Panc1 (cell line): ENCODE measurements at regions not wholly inside any gene's neighbourhood (a gene's known extent, or its start where the extent isn't known, plus 50 kb on each side); places are given as distances from the start of the nearest gene placed in this dataset.

Experiments used
- ATAC-seq: fragments of 200-7000 bp; cut with Tn5 transposase; 2 replicates; pipeline ENCODE4 v1.9.1; 2020; ENCODE audit warnings: mild to moderate bottlenecking, moderate library complexity
- BruUV-seq: library from RNA; stranded (reverse); fragments of 400-500 nt; replicated peaks from 2 replicates; lab custom pipeline; 2021; lab: Mats Ljungman, UMichigan
- CTCF ChIA-PET: fragments of 300-600 bp; sonication (Branson Sonifier 250); formaldehyde crosslinking; loops from one replicate; lab custom pipeline; 2022; ENCODE audit warnings: antibody characterized with exemption; lab: Charles Lee
- POLR2A ChIA-PET: fragments of 300-600 bp; sonication (Branson Sonifier 250); formaldehyde crosslinking; loops from one replicate; lab custom pipeline; 2022; ENCODE audit warnings: antibody characterized with exemption; lab: Charles Lee
- DNase-seq: peaks from one replicate; pipeline ENCODE4 v3.0.0-alpha.2; 2010; ENCODE audit warnings: low read depth, low spot score
- H3K27ac ChIP-seq: 2 replicates; pipeline ENCODE4 v1.5.1; 2011; ENCODE audit warnings: mild to moderate bottlenecking, low read length, inconsistent platforms
- H3K27me3 ChIP-seq: fragments of 200-500 bp; sonication (Bioruptor generic); 2 replicates; pipeline ENCODE4 v1.6.0; 2014; ENCODE audit warnings: low read length, inconsistent platforms; ENCODE audit not compliant: control insufficient read depth, insufficient read depth
- H3K36me3 ChIP-seq: fragments of 200-500 bp; sonication (Bioruptor generic); 2 replicates; pipeline ENCODE4 v1.5.1; 2014; ENCODE audit warnings: inconsistent platforms, mild to moderate bottlenecking, low read length, moderate library complexity; ENCODE audit not compliant: control insufficient read depth, insufficient read depth
- H3K4me1 ChIP-seq: 2 replicates; pipeline ENCODE4 v1.5.1; 2011; ENCODE audit warnings: inconsistent platforms, mild to moderate bottlenecking, low read length, moderate library complexity; ENCODE audit not compliant: control insufficient read depth, insufficient read depth
- H3K4me3 ChIP-seq, 2 experiments: 2 replicates each; pipeline ENCODE4 v1.5.1; 2011 to 2012; ENCODE audit warnings: low read depth in 2 of 2, low read length in 2 of 2, mild to moderate bottlenecking in 2 of 2, inconsistent platforms in 1 of 2, moderate library complexity in 1 of 2
- H3K9me3 ChIP-seq: fragments of 200-500 bp; sonication (Bioruptor generic); 2 replicates; pipeline ENCODE4 v1.5.1; 2014; ENCODE audit warnings: low read depth, mild to moderate bottlenecking, inconsistent platforms, low read length, moderate library complexity; ENCODE audit not compliant: control insufficient read depth, insufficient read depth
- CTCF ChIP-seq: fragments of 450-650 bp; IDR thresholded peaks from 2 replicates; pipeline ENCODE4 v1.5.1; 2017; ENCODE audit warnings: mild to moderate bottlenecking
- POLR2AphosphoS5 ChIP-seq: IDR thresholded peaks from 2 replicates; pipeline ENCODE4 v1.6.1; 2012; ENCODE audit warnings: mild to moderate bottlenecking, low read depth, low read length, moderate library complexity
- SIN3A ChIP-seq: IDR thresholded peaks from 2 replicates; pipeline ENCODE4 v1.6.1; 2012; ENCODE audit warnings: low read depth, mild to moderate bottlenecking, low read length, moderate library complexity, borderline replicate concordance; ENCODE audit not compliant: insufficient read depth
- TCF7L2 ChIP-seq: IDR thresholded peaks from 2 replicates; pipeline ENCODE4 v1.6.1; 2011; ENCODE audit warnings: mild to moderate bottlenecking, low read depth, low read length, inconsistent platforms
- in situ Hi-C: cut with HindIII; loops from 2 replicates; pipeline ENCODE4 v1.10.0; 2016; ENCODE audit warnings: low sequenced_read_pairs, low pct_unique_long_range_greater_than_20kb
- intact Hi-C: fragments of 100-400 bp; cut with micrococcal nuclease; formaldehyde crosslinking; loops from one replicate; pipeline ENCODE4 v1.10.0; 2022; ENCODE audit not compliant: unreplicated experiment
- TF ChIP-seq, protein P1 (sequence below), 2 experiments: IDR thresholded peaks; 2 replicates each; pipeline ENCODE4 v1.6.1; 2011 to 2012; ENCODE audit warnings: low read depth in 2 of 2, control low read depth in 1 of 2, low read length in 1 of 2, mild to moderate bottlenecking in 1 of 2, moderate library complexity in 1 of 2; ENCODE audit not compliant: insufficient read depth in 1 of 2

- no peaks in the 10 kb centered on the region; the same call in 1 of the 2 replicates for H3K4me1 ChIP-seq
- no peaks in the 10 kb centered on the region for H3K9me3 ChIP-seq
- TF ChIP-seq CTCF (no peak), SIN3A (no peak), POLR2AphosphoS5 (no peak), TCF7L2 (no peak)
- TF ChIP-seq, protein P1, sequence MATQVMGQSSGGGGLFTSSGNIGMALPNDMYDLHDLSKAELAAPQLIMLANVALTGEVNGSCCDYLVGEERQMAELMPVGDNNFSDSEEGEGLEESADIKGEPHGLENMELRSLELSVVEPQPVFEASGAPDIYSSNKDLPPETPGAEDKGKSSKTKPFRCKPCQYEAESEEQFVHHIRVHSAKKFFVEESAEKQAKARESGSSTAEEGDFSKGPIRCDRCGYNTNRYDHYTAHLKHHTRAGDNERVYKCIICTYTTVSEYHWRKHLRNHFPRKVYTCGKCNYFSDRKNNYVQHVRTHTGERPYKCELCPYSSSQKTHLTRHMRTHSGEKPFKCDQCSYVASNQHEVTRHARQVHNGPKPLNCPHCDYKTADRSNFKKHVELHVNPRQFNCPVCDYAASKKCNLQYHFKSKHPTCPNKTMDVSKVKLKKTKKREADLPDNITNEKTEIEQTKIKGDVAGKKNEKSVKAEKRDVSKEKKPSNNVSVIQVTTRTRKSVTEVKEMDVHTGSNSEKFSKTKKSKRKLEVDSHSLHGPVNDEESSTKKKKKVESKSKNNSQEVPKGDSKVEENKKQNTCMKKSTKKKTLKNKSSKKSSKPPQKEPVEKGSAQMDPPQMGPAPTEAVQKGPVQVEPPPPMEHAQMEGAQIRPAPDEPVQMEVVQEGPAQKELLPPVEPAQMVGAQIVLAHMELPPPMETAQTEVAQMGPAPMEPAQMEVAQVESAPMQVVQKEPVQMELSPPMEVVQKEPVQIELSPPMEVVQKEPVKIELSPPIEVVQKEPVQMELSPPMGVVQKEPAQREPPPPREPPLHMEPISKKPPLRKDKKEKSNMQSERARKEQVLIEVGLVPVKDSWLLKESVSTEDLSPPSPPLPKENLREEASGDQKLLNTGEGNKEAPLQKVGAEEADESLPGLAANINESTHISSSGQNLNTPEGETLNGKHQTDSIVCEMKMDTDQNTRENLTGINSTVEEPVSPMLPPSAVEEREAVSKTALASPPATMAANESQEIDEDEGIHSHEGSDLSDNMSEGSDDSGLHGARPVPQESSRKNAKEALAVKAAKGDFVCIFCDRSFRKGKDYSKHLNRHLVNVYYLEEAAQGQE (IDR thresholded peaks at IDR 0.05; ENCODE audit: insufficient read depth in 1 of 2, low read depth in 2 of 2, low read length in 1 of 2), result no peak
- no peak overlapping the region for H3K27ac ChIP-seq
- H3K27me3 ChIP-seq, result no peaks in the 10 kb centered on the region
- ChIA-PET POLR2A (no interaction called here), CTCF (no interaction called here)
- H3K36me3 ChIP-seq, result no peaks in the 10 kb centered on the region
- no peak for DNase-seq
- ATAC-seq, result no peak
- no TSS peak for BruUV-seq
- H3K4me3 ChIP-seq, result no peak overlapping the region
- in situ Hi-C loops, result no loop called here
- intact Hi-C loops, result no loop called here
Measured at GRCh38 chr2:181395851-181396250, 61.3 kb upstream of the ITGA4 start.

DNA sequence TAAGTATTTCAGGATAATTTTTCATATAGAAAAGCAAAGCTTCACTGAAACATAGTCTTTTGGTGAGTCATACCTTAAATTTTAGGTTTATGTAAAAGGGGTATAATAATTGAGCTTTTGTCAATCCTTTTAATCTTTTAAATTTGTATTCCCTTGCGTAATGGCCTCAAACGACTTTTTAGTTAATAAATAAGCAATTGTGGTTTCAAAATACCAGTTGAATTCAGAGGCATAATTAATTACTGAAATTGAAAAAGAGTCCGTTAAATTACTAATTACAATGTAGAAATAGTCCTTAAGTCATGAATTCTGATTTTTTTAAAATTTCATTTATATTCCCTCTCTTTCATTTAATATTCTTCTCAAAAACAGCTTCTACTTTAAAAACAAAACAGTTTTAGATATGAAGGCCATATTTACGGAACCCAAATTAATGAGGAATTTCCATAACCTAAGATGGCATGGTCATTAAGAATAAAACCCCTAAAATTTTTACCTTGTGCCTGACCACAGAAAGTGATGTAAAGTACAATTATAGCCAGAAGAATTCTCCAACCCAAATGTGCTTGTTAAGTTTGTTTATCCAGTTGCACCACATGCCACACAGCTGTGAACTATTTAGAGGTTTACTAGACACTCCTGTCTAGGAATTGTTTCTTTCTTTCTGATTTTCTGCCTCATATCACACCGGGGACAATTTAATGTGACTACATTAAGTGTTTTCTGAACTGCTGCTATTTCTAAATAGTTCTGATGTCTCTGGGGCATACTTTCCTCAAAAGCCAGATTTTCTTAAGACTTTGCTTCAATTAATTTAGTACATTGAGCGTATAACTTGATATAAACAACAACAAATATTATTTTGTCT lies 60.7 kb upstream of the ITGA4 start:
- no peaks in the 10 kb centered on the region for H3K36me3 ChIP-seq
- no peaks in the 10 kb centered on the region for H3K27me3 ChIP-seq
- no peak overlapping the region for H3K4me3 ChIP-seq
- no TSS peak for BruUV-seq
- ATAC-seq (no peak), DNase-seq (no peak)
- POLR2A ChIA-PET, result no interaction called here
- TF ChIP-seq, protein P1 (IDR thresholded peaks at IDR 0.05; ENCODE audit: insufficient read depth in 1 of 2, low read depth in 2 of 2, low read length in 1 of 2), result no peak
- TF ChIP-seq TCF7L2 (no peak), SIN3A (no peak), POLR2AphosphoS5 (no peak), CTCF (no peak)
- no peak overlapping the region for H3K27ac ChIP-seq
- CTCF ChIA-PET, result no interaction called here
- intact Hi-C loops, result no loop called here
- H3K4me1 ChIP-seq, result no peaks in the 10 kb centered on the region; the same call in 1 of the 2 replicates
- in situ Hi-C loops, result no loop called here
- no peaks in the 10 kb centered on the region for H3K9me3 ChIP-seq
